Right ventricle myocardium superior (tissue), 1 donor: ENCODE measurements at regions not wholly inside any gene's neighbourhood (a gene's known extent, or its start where the extent isn't known, plus 50 kb on each side); places are given as distances from the start of the nearest gene placed in this dataset.
A peak's percentile ranks its signal among the peaks of the same experiment; 100 is the strongest.
"Not testable (repeated sequence)": the region's sequence is repeated elsewhere in the genome, so short reads cannot be mapped to it uniquely, and the experiment has no call there.

Experiments
- ATAC-seq: fragments of 200-7000 bp; cut with Tn5 transposase; one replicate; pipeline ENCODE4 v1.9.1; 2020; ENCODE audit warnings: mild to moderate bottlenecking; ENCODE audit not compliant: poor library complexity
- DNase-seq: peaks from one replicate; pipeline ENCODE4 v3.0.0-alpha.2; 2020
- intact Hi-C: fragments of 100-400 bp; cut with DNase I; formaldehyde crosslinking; loops from one replicate; pipeline ENCODE4 v1.11.2; 2022
- donor health status: DM: no; HTN: yes; CAD: no; lungs with severe emphysema.

DNA sequence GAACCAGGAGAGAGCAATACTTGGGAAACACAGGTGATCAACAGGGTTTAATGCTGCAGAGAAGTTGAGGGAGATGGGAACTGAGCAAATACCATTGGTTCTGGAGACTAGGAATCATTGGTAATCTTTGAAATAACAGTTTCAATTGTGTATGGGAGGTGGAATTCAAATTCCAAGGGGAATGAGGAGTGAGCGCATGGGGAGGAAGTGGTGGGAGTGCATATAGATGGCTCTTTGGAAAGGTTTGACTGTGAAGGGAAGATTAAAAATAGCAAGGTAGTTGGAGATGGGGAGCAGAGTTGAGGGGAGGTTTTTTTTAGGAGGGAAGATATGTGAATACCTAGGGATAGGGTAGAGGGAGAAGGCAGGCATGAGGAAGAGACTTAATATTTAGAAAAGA, 51.1 kb upstream of the ROPN1 start:
- no peak for ATAC-seq
- intact Hi-C loops, result no loop called here

DNA sequence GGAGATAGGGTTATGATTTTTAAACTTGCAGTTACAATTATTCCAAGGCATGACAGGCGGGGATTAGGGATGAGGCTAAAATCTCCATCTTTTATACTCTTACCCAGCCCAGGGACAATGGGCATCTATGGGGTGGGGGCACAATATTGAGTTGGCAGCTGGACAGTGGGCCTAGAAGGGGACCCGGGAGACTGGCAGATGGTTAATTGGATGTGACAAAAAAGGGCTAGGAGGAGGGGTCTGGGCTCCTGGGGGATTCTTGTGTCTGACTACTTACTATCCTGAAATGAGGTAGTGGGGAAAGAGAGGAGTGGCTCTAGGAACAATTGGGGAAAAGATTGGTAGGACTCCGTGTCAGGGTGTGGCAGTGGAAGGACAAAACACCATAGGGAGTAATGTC, 53.0 kb upstream of the ROPN1 start:
- intact Hi-C loops, result no loop called here
- ATAC-seq (no peak), DNase-seq (no peak)

More for the DNA sequence above, 51.1 kb upstream of the ROPN1 start:
- DNase-seq, result no peak

DNA sequence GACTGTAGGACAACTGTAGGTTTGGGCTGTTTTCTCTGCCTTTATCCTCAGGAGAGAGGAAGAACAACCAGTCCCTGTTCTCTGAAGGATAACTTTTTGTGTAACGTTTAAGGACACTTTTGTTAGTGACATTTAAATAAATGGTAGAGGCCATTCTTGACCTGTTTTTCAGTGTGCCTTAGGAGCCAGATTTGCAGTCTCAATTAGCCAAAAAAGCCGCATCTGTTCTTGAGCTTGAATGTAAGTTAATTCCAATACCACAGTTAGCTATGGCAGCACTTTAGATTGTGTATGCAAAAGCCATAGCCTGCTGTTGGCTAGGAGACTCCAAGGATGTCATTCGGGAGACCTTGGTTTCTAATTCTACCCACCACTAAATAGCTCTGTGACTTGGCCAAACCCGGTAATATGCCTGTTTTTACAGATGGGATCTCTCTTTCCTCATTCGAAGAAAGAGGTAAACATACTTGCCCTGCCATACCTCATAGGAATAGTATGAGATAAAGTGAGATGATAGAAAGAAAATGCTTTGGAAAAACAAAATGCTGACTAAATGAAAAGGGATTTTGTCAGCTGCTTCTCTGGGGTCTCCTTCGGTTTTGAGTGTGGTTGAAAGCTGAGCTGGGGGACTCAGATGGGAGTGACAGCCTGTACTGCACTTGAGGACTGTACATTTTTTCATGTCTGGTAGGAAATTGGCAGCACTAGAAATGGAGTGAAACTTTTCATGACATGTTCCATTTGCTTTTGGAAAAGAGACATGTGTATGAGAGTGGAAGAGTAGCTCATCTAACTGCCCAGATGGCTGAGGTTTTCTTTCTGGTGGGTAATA, 57.3 kb upstream of the ROPN1 start:
- intact Hi-C loops, result no loop called here
- no peak for ATAC-seq
- no peak for DNase-seq

DNA sequence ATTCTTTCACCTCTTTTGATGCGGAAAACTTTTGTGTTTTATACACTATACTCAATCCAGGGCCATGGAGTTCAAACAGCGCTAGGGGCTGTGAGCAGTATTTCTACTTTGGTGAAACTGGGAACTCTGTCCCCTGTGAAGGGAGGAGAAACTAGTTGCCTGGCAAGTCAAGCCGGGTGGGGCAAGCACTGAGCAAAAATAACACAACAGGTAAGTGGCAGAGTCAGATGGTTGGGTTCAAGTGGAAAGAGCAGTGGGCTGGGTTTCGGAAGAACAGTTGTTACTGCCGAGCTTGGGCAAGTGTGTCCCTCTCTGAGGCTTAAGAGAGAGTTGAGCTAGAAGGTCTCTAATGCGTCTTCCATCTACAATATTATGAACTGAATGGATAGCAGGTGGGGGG, 59.7 kb upstream of the ROPN1 start:
- intact Hi-C loops, result no loop called here
- no peak for ATAC-seq
- no peak for DNase-seq

DNA sequence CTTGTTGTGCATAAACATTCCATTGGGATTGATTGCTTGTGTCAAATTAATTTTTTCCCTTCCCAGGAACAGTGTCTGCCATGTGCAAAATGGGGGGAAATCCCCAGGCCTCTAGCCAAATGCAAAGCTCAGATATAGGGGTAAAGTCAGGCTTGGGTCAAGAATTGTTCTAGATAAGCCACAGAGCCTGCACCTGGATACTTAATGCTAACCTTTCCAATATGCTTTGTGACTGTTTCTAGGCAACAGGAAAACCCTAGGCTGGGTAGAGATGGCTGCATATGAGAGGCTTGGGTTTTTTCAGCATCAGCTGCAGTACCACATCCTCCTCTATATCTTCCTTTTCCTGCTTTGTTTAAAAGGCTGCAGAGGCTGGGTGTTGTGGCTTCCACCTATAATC, 61.9 kb upstream of the ROPN1 start:
- DNase-seq, result no peak

DNA sequence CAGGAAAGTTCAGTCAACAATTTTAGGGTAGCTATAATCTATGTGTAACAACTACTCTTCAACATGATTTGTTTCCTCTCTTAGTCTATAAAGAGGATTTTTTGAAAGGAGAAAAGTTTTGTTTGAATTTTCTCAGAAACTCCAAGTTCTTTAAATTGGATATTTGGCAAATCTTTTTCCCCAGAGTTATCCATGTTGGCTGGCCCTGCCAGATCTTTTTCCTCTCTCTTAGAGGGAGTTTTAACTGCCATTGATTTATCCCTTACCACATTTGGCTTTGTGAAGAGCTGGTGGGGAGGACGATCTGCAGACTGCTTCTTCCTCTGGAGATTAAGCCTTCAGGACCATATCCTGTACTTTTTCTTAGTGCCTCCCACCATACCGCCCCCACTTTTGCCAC, 64.9 kb upstream of the ROPN1 start:
- DNase-seq, result no peak
- ATAC-seq, result no peak
- intact Hi-C loops, result no loop called here

More for the DNA sequence above, 61.9 kb upstream of the ROPN1 start:
- no peak for ATAC-seq
- intact Hi-C loops, result no loop called here

DNA sequence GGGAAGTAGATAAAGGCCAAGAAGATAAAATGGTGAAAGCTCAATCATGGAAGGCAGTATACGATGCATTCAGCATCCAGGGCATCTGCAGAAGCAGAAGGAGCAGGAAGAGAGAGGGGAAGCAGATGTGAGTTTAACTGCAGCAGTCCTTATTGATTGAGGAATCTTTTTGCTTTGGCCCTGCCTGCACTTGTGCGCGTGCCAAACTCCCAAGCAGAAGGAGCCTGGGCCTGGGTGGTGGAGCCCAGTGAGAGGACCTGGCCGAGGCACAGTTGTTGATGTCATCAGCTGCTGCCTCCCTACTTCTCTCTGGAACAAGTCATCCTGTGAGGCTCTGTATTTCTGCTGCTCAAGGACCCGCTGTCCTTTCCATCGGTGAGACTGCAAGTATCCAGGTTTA, 65.5 kb upstream of the ROPN1 start:
- ATAC-seq, result peak; percentile 55
- peak; percentile 62 for DNase-seq
- intact Hi-C loops, result no loop called here

DNA sequence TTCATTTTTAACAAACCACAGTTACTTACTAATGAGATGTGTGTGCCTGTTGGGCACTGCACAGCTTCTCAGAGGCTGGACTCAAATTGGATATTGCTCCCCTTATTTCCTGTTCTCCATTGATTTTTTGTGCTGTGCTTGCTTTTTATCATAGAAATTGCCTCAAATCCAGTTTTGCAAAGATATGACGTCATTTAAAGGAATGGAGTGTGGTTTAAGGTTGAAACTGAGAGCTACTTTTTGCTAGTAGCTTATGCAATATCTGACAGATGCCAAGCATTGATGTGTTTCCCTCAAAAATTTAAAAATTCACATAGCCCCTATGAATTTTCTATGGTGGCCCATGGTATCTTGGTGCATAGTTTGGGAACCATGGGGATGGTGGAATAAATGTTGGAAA, 67.7 kb upstream of the ROPN1 start:
- intact Hi-C loops, result no loop called here
- DNase-seq (no peak), ATAC-seq (no peak)

DNA sequence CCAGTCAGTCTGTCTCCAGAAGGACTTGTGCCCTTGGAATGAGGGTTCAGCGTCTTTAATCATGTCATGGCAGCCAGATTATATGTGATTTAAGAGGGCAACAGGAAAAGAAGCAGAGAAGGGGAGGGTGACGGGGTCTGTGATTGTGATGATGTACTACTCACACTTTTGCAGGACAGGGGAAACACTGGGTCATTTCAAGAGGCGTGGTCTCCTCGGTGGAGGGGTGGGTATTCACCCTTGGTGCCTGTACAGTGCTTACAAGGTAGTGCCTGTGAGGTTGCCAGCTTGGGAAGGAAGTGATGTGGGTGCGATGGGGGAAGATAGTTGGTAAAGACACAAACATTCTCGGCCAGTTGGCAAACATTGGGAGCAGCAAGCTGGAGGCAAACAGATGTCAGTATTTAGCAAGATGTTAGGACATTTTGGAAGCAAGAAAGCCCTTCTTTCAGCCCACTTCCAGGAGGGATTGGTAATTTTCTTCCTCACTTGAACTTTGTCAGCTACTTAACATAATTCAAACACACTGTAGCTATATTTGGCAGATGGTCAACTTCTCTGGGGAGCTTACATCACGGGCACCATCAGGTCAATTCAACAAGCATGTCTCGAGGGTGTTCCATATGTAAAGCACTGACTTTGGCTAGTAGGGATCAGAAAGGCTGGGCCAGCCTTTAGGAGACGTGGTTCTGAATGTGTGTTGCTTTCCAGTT, 71.4 kb upstream of the ROPN1 start:
- no peak for DNase-seq
- peak; percentile 54 for ATAC-seq
- intact Hi-C loops, result no loop called here

DNA sequence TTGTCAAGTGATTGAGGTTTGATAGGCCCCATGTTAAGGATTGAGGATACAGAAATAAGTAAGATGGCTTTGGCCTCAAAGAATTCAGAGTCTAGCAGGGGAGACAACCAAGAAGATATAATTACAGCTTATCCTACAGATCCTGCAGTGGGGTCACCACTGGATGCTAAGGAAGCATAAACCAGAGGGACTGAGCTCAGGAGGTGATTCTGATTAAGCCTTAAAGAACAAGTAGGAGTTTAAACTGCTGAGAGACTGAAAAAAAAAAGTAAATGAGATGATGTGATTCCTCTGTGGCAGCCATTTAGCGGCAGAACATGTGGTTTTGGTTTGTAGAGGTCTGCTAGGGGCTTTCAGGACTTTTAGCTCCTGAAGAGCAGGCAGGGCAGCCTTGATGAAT, 72.1 kb upstream of the ROPN1 start:
- intact Hi-C loops, result no loop called here
- ATAC-seq (no peak), DNase-seq (no peak)

DNA sequence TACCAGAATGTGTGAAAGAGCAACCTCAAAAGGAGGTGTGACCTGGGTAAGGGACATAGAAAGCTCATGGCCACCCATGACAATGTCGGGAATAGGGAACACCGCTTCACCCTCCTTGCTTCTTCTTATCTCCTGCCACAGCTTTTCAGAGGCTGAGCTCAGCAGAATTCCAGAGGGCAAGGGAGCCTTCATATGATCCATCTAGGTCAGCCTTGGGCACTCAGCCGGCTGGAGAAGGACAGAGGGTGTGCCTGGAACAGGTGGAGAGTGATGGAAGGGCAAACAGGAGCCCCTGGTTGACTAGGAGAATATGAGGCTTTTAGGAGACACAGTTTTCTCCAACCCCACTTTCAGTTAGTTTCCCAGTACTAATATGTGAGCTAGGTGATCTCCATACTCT, 74.6 kb upstream of the ROPN1 start:
- ATAC-seq, DNase-seq, intact Hi-C loops: not testable (repeated sequence)

DNA sequence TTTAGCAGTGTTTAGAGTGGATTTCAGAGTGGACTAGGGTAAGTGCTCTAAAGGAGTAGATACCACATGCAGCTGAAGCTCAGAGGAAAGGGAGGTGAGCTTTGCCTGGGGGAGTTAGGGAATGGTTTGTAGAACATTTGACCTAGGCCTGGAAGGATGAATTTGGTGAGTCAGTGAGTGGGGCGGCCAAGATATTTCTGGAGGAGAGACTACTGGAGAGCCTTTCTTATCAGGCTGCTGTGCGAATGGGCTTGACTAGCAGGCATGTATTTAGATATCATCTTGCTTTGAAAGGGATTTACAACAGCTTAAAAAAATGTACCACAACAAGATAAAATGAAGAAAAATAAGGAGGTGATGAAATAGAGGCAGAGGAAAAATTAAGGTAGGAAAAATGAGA, 77.8 kb upstream of the ROPN1 start:
- peak; percentile 87 for ATAC-seq
- not testable (repeated sequence) for DNase-seq
- intact Hi-C loops, result loop anchor here (5.0 kb wide), 1 partner anchor 32 kb away; no protein-coding TSS in a partner anchor

DNA sequence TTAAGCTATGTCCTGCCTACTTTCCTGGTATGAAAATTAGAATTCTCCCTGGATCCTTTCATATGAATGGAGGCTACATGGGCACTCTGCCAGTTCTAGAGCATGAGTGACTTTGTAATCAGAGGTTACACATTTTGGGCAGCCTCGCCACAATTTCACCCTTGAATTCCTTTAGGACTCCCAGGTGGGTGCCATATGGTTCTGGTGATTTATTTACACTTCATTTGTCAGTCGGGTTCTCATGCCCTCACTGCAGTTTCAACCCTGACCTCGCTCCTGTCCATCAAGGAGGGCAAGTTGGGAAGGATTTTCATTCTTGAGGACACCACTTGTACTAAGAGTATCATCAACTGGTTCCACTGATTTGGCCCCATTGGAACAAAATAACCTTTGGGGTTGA, 83.2 kb upstream of the ROPN1 start:
- DNase-seq, intact Hi-C loops, ATAC-seq: not testable (repeated sequence)

DNA sequence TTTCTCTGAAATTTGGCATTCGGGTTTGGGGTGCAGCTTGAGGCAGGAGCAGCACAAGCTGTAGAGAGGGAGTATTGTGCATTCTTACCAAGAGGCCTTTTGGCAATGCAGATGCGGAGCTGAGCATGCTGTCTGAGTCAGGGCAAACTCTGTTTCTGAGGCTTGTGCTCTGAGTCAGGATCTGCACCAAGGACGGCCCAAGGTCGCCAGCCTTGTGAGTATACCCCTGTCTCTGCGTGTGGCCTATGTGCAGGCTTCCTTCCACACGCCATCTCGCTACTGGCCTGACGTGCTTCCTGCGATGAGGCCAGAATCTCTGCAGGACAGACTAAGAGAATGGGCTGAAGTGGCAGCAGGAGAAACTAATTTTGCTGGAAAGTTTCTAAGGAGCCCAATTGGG, 83.8 kb upstream of the ROPN1 start:
- intact Hi-C loops, result no loop called here
- ATAC-seq (no peak), DNase-seq (no peak)

DNA sequence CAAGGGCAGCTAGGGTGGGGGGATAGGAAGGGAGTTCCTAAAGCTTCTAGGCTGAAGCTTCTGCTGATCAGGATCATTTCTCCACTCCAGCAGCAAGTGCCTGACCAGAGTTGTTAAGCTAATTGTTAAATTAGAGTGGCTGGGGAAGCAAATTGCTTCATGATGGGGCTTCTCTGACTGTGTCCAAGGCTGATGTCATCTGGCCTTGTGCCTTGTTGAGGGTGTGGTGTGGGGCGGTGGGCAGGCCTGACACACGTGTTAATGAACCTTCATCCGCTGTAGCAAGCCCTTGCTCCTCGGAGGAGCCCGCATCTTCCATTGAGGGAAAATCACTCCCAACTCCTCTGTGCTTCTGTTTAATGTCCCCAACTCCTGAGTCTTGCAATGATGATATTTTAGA, 84.3 kb upstream of the ROPN1 start:
- no peak for ATAC-seq
- intact Hi-C loops, result no loop called here

DNA sequence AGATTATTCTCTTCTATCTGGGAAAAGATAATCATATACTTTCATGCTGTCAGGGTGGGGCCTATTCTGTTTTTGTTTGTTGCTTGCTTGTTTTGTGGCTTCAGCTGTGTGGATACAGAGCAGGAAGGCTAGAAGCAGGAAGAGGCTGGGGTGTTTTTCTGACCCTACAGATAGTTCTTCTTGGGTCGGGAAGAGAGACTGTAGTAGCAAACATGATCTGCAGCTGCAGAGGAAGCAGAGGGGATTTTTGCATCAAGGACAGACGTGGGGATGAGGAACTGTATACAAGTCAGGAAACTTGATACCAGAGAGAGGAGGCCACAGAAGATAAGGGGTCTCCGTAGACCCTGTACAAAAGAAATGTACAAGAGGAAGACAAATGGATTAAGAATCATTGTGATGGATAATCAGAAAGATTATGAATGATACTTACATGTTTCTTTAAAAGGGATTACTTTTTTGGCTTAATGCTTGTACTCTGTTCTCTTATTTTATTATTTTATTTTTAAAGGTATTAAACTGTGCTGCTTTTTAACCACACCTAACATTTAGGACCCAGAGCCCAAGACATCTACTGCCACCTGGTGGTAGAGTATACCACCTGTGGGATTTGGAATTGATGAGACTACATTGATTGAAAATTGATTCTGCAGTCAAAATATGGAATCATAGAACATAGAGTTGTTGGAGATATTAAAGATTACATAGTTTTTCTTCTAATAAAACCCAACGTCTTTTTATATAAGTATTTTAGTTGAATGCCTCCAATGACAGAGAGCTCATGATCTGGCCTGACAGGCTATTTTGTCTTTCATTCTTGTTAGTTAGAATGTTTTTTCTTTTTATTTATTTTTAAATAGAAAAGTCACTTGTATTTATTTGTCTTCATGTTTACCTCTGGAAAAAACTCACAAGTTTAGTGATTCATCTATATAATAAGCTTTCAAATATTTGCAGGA, 87.3 kb upstream of the ROPN1 start:
- intact Hi-C loops, result loop anchor here (2.0 kb wide), 1 partner anchor 62 kb away; no protein-coding TSS in a partner anchor
- DNase-seq (no peak), ATAC-seq (peak; percentile 53)

More for the DNA sequence above, 84.3 kb upstream of the ROPN1 start:
- no peak for DNase-seq

DNA sequence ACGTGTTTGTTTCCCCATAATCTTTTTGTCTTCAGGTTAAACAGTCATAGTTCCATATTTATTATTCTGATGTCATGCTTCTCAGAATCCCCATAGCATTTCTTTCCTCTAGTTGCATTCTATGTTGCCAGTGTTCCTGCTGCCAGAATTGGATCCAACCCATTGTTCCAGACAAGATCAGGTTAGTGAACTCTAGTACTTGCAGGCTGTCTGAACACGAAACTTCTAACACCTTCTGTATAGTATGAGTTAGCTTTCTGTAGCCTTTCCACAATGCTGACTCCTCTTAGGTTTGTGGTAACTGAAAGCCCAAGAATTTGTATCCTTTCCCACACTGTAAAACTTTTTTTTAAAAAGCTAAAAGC, 88.0 kb upstream of the ROPN1 start:
- DNase-seq, result no peak
- intact Hi-C loops, result loop anchor here (2.0 kb wide), 1 partner anchor 63 kb away; no protein-coding TSS in a partner anchor
- ATAC-seq, result no peak

DNA sequence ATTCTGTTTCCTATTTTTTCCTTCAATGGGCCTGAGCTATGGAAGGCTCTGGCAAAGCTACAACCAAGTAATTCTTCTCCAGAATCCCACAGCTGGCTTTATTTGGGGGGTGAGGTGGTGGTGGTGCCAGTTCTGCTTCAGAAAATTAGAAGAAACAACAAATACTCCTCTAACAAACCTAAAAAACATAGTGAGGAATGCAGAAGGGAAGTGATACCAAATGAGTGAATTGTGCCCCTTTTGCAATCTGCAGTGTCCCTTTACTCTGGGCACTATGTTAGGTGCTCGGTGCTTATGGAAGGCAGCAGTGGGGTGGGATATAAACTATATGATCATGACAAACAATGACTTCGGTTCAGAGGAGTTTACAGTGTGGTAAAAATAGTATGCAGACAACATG, 90.4 kb upstream of the ROPN1 start:
- intact Hi-C loops, result no loop called here
- DNase-seq, result no peak
- ATAC-seq, result no peak
